Adrenal gland (tissue), 9 donors: ENCODE measurements at regions not wholly inside any gene's neighbourhood (a gene's known extent, or its start where the extent isn't known, plus 50 kb on each side); places are given as distances from the start of the nearest gene placed in this dataset.

Experiments used
- DNase-seq, 7 donors: peaks; one replicate each; pipeline ENCODE4 v3.0.0-alpha.2; 2019 to 2020
- H3K27ac ChIP-seq, 5 donors: fragments of 200-600 bp; sonication (generic) in 4 of 5; 1 replicate in 3 of 5; 2 replicates in 2 of 5; pipeline versions ENCODE4 v1.5.1 to v1.8.0; 2016 to 2020; ENCODE audit warnings: mild to moderate bottlenecking in 1 of 5
- H3K27me3 ChIP-seq: fragments of 200-600 bp; 2 replicates; pipeline ENCODE4 v1.8.0; 2021
- H3K36me3 ChIP-seq, 2 donors: fragments of 200-600 bp; replicated peaks in 1 of 2; 1 replicate in 1 of 2; 2 replicates in 1 of 2; pipeline versions ENCODE4 v1.5.1 to v1.8.0; 2018 to 2022
- H3K4me1 ChIP-seq, 2 donors: fragments of 200-600 bp; replicated peaks in 1 of 2; 1 replicate in 1 of 2; 2 replicates in 1 of 2; pipeline versions ENCODE4 v1.5.1 to v1.8.0; 2018 to 2021
- H3K4me3 ChIP-seq, 4 donors: fragments of 200-600 bp; sonication (generic) in 3 of 4; one replicate each; pipeline ENCODE4 v1.5.1; 2016 to 2018
- H3K9me3 ChIP-seq, 3 donors: fragments of 200-600 bp; sonication (generic) in 1 of 3; replicated peaks in 1 of 3; 1 replicate in 2 of 3; 2 replicates in 1 of 3; pipeline versions ENCODE4 v1.5.1 to v1.8.0; 2016 to 2021
- POLR2A ChIP-seq, 2 donors: fragments of 450-650 bp; IDR thresholded peaks; one replicate each; pipeline ENCODE4 v1.6.1; 2017; ENCODE audit warnings: antibody characterized with exemption in 2 of 2, mild to moderate bottlenecking in 2 of 2, moderate library complexity in 1 of 2
- WGBS, 4 donors: extraction: QIAGEN DNeasy Blood & Tissue Kit in 2 of 4; methylation state at CpG; one replicate each; pipeline versions ENCODE4 v1.1.5 to v1.1.7; 2013 to 2017; 5-methylcytosine and 5-hydroxymethylcytosine counted together
- intact Hi-C, 2 donors: fragments of 100-400 bp; cut with DNase I; formaldehyde crosslinking; loops; one replicate each; pipeline versions ENCODE4 v1.14.1 to v1.15.0; 2022 to 2023
- TF ChIP-seq, protein P1 (sequence below), 6 experiments: fragments of 450-650 bp in 4 of 6; fragments of 200-600 bp in 2 of 6; sonication (generic) in 1 of 6; IDR thresholded peaks; 1 replicate in 5 of 6; 2 replicates in 1 of 6; pipeline versions ENCODE4 v1.5.1 to v1.8.0; 2016 to 2021; ENCODE audit warnings: antibody characterized with exemption in 6 of 6, mild to moderate bottlenecking in 2 of 6, moderate library complexity in 1 of 6
- donor health status: healthy with polysubstance abuse.
- donor health status: Bipolar disorder and iron deficiency.
- donor health status: DM: yes; HTN: yes; CAD: no.
- donor health status: DM: no; HTN: no; CAD: no.
- donor health status: DM: no; HTN: no; CAD: no.

DNA sequence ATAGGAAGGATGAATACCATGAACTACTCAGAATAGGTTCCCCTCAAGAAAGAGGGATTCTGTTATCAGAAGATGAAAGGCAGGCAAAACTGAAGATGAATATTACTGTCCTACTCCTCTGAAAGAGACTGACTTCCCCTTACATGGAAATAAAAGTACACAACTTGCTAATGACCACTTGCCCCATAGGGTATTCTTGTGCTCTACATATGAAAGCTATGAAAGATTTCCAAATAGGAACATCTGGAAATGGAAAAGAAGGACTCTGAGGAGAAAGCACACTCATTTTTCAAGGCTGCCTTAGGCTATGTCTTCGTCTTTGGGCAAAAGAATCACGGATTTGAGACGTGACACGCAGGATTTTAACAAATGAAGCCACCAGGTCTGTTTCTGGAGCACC lies 170.1 kb upstream of the DAB1 start:
- intact Hi-C loops = no loop called here
- H3K27ac ChIP-seq = no peak overlapping the region
- no peak overlapping the region for H3K4me3 ChIP-seq
- no peaks in the 10 kb centered on the region for H3K36me3 ChIP-seq
- no peak for DNase-seq
- no peaks in the 10 kb centered on the region for H3K9me3 ChIP-seq
- 84 to 93% (median 92%) methylated on average over 4 of the region's 4 CpGs for WGBS, 4 donors
- TF ChIP-seq POLR2A (IDR thresholded peaks at IDR 0.05) = no peak
- TF ChIP-seq, protein P1, sequence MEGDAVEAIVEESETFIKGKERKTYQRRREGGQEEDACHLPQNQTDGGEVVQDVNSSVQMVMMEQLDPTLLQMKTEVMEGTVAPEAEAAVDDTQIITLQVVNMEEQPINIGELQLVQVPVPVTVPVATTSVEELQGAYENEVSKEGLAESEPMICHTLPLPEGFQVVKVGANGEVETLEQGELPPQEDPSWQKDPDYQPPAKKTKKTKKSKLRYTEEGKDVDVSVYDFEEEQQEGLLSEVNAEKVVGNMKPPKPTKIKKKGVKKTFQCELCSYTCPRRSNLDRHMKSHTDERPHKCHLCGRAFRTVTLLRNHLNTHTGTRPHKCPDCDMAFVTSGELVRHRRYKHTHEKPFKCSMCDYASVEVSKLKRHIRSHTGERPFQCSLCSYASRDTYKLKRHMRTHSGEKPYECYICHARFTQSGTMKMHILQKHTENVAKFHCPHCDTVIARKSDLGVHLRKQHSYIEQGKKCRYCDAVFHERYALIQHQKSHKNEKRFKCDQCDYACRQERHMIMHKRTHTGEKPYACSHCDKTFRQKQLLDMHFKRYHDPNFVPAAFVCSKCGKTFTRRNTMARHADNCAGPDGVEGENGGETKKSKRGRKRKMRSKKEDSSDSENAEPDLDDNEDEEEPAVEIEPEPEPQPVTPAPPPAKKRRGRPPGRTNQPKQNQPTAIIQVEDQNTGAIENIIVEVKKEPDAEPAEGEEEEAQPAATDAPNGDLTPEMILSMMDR (IDR thresholded peaks at IDR 0.05) = no peak
- H3K27me3 ChIP-seq = no peaks in the 10 kb centered on the region
- no peaks in the 10 kb centered on the region for H3K4me1 ChIP-seq

DNA sequence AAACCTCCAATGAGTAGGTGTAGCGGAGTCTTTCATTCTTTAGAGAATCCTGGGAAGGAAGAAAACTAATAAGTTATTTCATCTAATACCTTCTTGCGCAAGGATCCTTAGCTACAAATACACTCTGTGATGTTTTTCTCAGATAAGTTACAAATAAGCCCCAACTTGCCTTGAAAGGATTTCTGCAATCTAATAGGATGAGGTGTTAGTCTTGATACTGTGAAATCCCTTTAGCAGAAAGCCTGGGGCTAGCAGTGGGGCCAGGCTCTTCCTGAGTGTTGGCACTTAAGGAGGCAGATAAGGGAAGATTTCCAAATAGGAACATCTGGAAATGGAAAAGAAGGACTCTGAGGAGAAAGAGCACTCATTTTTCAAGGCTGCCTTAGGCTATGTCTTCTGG lies 168.0 kb upstream of the DAB1 start:
- H3K9me3 ChIP-seq = no peaks in the 10 kb centered on the region
- no peak for DNase-seq
- no peaks in the 10 kb centered on the region for H3K27me3 ChIP-seq
- intact Hi-C loops = no loop called here
- 91 to 98% (median 94%) methylated on average over 2 of the region's 2 CpGs for WGBS, 4 donors
- H3K4me1 ChIP-seq = no peaks in the 10 kb centered on the region
- no peak for TF ChIP-seq POLR2A (IDR thresholded peaks at IDR 0.05)
- TF ChIP-seq, protein P1 (IDR thresholded peaks at IDR 0.05) = no peak
- H3K36me3 ChIP-seq = no peaks in the 10 kb centered on the region
- no peak overlapping the region for H3K4me3 ChIP-seq
- no peak overlapping the region for H3K27ac ChIP-seq

DNA sequence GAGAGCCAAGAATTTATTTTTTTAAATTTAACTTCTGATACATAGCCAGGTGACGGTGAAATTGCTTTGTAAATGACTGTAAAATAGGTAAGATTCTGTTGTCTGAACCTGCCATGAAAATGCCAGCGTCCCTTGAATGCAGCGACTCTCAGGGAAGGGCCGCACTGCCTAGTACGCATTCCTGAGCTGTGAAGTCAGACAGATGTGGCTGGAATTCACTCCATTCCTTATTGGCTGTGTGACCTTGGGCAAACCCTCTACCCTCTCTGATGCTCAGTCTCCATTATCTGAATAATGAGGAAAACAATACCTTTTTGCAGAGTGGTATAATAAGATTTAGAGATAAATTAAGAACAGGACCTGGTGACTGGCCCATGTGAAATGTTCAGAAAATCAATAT lies 167.1 kb upstream of the DAB1 start:
- H3K36me3 ChIP-seq = no peaks in the 10 kb centered on the region
- 85 to 93% (median 89%) methylated on average over 5 of the region's 5 CpGs for WGBS, 4 donors
- no peaks in the 10 kb centered on the region for H3K9me3 ChIP-seq
- no peak overlapping the region for H3K4me3 ChIP-seq
- H3K27ac ChIP-seq = no peak overlapping the region
- intact Hi-C loops = no loop called here
- H3K4me1 ChIP-seq = no peaks in the 10 kb centered on the region
- TF ChIP-seq POLR2A (IDR thresholded peaks at IDR 0.05) = no peak
- TF ChIP-seq, protein P1 (IDR thresholded peaks at IDR 0.05) = no peak
- no peaks in the 10 kb centered on the region for H3K27me3 ChIP-seq
- no peak for DNase-seq

DNA sequence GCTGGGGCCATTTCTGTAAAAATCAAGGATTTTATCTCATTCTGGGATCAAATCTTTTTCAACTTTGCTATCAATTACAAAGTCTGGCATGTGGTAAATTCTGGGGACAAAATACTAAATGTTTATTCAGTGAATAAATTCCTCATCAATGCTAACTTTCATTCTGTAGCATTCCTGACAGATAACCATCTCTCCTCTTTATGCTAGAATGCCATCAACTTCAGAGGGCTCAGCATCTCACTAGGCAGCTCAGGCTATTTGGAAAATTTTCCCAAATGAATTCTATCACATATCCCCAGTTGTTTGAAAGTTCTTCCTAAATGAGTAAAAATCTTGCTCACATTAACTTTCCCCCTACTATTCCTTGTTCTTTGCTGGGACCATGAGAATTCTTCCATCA lies 163.0 kb upstream of the DAB1 start:
- no peaks in the 10 kb centered on the region for H3K9me3 ChIP-seq
- H3K27me3 ChIP-seq = no peaks in the 10 kb centered on the region
- no peak for DNase-seq
- no peaks in the 10 kb centered on the region for H3K4me1 ChIP-seq
- no peaks in the 10 kb centered on the region for H3K36me3 ChIP-seq
- H3K27ac ChIP-seq = no peak overlapping the region
- H3K4me3 ChIP-seq = no peak overlapping the region
- TF ChIP-seq POLR2A (IDR thresholded peaks at IDR 0.05) = no peak
- TF ChIP-seq, protein P1 (IDR thresholded peaks at IDR 0.05) = no peak
- intact Hi-C loops = no loop called here
